WERI-Rb-1 (cell line): ENCODE measurements at regions not wholly inside any gene's neighbourhood (a gene's known extent, or its start where the extent isn't known, plus 50 kb on each side); places are given as distances from the start of the nearest gene placed in this dataset.

Source experiments
- DNase-seq: peaks from one replicate; pipeline ENCODE4 v3.0.0-alpha.2; 2020
- H3K27ac ChIP-seq: fragments of 250-450 bp; sonication (Bioruptor Pico); 2 replicates; pipeline ENCODE4 v1.5.1; 2020; ENCODE audit warnings: mild to moderate bottlenecking, moderate library complexity
- H3K27me3 ChIP-seq: fragments of 250-450 bp; sonication (Bioruptor Pico); 2 replicates; pipeline ENCODE4 v1.5.1; 2021; ENCODE audit warnings: mild to moderate bottlenecking, low read depth, moderate library complexity; ENCODE audit not compliant: insufficient read depth, severe bottlenecking
- H3K36me3 ChIP-seq: fragments of 250-450 bp; sonication (Bioruptor Pico); 2 replicates; pipeline ENCODE4 v1.5.1; 2020; ENCODE audit warnings: mild to moderate bottlenecking, moderate library complexity
- H3K4me3 ChIP-seq: 2 replicates; pipeline ENCODE4 v1.5.1; 2011; ENCODE audit warnings: low read depth, mild to moderate bottlenecking, control low read depth, low read length
- H3K9me3 ChIP-seq: fragments of 250-450 bp; sonication (Bioruptor Pico); 2 replicates; pipeline ENCODE4 v1.5.1; 2021; ENCODE audit warnings: mild to moderate bottlenecking, moderate library complexity; ENCODE audit not compliant: severe bottlenecking
- TF ChIP-seq, protein P1 (sequence below): IDR thresholded peaks from 2 replicates; pipeline ENCODE4 v1.5.1; 2011; ENCODE audit warnings: low read depth, mild to moderate bottlenecking, control low read depth, inconsistent platforms, low read length

DNA sequence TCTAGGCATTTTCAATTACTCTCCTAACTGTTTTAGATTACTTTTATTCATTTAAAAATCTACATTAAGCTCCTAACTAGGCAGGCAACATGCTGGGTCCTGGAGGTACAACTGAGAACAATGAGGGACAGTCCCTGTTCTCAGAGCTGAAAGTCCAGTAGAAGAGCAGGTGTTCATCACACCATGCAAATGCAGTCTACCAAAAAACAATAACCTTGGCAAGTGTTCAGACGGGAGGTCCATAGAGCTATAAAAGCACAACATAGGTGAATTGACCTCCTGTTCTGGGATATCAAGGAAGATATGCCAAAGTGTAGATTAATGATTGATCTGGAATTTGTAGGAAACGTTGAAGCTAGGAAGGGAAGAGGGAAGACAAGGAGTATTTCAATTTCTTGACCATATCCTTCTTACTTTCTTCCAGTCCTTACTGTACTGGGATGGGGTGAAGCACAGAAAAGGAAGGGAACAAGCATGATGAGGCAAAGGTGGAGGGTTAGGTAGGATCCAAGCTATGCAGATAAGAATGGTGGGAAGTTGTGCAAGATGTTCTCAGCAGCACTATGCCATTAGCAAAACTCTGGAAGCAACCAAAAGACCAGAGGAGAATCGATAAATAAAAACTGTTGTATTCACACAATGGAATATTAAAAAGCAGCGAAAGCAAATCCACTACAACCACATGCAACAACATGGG lies 485.7 kb upstream of the JARID2 start:
- Histone ChIP-seq H3K36me3 (no peaks in the 10 kb centered on the region), H3K27me3 (no peaks in the 10 kb centered on the region), H3K27ac (no peak overlapping the region), H3K4me3 (no peak overlapping the region), H3K9me3 (no peaks in the 10 kb centered on the region)
- TF ChIP-seq, protein P1, sequence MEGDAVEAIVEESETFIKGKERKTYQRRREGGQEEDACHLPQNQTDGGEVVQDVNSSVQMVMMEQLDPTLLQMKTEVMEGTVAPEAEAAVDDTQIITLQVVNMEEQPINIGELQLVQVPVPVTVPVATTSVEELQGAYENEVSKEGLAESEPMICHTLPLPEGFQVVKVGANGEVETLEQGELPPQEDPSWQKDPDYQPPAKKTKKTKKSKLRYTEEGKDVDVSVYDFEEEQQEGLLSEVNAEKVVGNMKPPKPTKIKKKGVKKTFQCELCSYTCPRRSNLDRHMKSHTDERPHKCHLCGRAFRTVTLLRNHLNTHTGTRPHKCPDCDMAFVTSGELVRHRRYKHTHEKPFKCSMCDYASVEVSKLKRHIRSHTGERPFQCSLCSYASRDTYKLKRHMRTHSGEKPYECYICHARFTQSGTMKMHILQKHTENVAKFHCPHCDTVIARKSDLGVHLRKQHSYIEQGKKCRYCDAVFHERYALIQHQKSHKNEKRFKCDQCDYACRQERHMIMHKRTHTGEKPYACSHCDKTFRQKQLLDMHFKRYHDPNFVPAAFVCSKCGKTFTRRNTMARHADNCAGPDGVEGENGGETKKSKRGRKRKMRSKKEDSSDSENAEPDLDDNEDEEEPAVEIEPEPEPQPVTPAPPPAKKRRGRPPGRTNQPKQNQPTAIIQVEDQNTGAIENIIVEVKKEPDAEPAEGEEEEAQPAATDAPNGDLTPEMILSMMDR: no peak
- no peak for DNase-seq

DNA sequence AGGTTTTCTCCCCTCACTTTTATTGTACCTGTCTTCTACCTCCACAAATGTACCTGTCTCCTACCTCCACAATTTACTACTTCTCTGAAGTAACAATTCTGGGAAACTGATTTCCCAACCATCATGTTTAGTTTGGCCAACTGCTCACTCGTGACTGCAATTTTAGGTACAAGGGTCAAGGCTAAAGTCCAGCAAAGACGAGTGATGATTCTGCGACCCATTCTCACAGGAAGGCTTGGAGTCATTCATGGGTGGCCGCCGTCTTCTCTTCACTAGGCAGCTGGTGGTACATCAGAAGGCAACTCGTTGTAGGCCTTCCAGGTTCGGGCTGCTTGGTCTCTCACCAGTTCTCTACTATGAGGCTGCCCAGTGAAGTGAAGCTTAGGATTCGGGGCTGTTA lies 483.8 kb upstream of the JARID2 start:
- H3K4me3 ChIP-seq: no peak overlapping the region
- no peaks in the 10 kb centered on the region for H3K27me3 ChIP-seq
- no peak for DNase-seq
- H3K27ac ChIP-seq: no peak overlapping the region
- no peaks in the 10 kb centered on the region for H3K9me3 ChIP-seq
- H3K36me3 ChIP-seq: no peaks in the 10 kb centered on the region
- TF ChIP-seq, protein P1: no peak

DNA sequence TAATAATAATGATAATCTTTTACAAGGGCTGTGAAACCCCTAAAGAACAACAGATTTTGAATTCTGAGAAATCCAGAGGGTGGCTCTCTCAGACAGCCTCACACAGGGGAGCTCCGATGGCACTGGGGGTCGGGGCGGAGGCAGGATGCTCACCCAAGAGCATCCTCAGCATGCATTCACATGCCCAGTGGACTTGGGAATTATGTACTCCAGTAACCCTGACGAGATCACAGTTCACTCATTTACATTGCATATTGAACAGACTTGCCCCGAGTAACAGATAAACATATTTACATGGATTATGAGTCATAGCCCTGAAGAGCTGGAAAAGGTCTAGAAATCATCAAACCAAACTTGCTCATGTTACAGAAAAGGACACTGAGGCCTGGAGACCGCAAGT lies 482.7 kb upstream of the JARID2 start:
- Histone ChIP-seq H3K27ac (no peak overlapping the region), H3K4me3 (no peak overlapping the region), H3K27me3 (no peaks in the 10 kb centered on the region), H3K36me3 (no peaks in the 10 kb centered on the region), H3K9me3 (no peaks in the 10 kb centered on the region)
- TF ChIP-seq, protein P1: no peak
- no peak for DNase-seq

DNA sequence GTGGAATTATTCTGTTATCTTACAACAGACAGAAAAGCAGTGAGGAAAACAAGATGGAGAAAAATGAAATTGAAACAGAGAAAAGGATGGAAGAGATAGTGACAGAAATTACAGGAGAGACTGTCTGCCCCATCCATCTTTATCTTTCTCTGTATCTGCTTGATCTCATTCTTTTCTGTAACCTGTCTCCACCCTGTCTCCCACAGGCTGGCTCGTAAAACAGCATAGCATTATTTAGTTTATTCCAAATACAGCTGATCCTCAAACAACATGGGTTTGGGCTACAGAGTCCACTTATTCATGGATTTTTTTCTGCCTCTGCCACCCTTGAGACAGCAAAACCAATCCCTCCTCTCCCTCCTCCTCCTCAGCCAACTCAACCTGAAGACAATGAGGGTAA lies 482.3 kb upstream of the JARID2 start:
- no peak for DNase-seq
- no peaks in the 10 kb centered on the region for H3K27me3 ChIP-seq
- TF ChIP-seq, protein P1: no peak
- H3K36me3 ChIP-seq: no peaks in the 10 kb centered on the region
- no peaks in the 10 kb centered on the region for H3K9me3 ChIP-seq
- no peak overlapping the region for H3K4me3 ChIP-seq
- H3K27ac ChIP-seq: no peak overlapping the region

DNA sequence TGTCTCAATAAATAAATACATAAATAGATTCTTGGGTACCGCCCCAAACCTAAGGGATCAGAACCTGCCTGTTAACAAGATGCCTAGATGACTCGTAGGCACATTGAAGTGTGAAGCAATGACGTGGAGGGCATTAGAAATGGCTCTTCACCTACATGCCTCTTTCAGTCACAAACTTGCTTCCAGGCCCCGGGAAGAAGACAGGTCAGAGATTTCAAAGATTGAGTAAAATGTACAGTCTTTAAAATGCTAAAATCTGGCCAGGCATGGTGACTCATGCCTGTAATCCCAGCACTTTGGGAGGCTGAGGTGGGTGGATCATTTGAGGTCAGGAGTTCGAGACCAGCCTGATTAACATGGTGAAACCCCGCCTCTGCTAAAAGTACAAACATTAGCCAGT lies 480.8 kb upstream of the JARID2 start:
- no peak for DNase-seq
- H3K27me3 ChIP-seq: no peaks in the 10 kb centered on the region
- H3K27ac ChIP-seq: no peak overlapping the region
- TF ChIP-seq, protein P1: no peak
- no peak overlapping the region for H3K4me3 ChIP-seq
- no peaks in the 10 kb centered on the region for H3K9me3 ChIP-seq
- no peaks in the 10 kb centered on the region for H3K36me3 ChIP-seq
